ENCODE measurements at regions not wholly inside any gene's neighbourhood (a gene's known extent, or its start where the extent isn't known, plus 50 kb on each side); places are given as distances from the start of the nearest gene placed in this dataset.

GRCh38 chr7:69436946-69437345 is 161.3 kb upstream of the AUTS2 start:
- TF ChIP-seq CTCF (IDR thresholded peaks at IDR 0.05; ENCODE audit: low read depth, low read length, poor library complexity, severe bottlenecking) (no peak), EZH2phosphoT487 (IDR thresholded peaks at IDR 0.05; ENCODE audit: borderline replicate concordance, low read length) (no peak)

Measured in DOHH2 (cell line).